GM23248 (cell line): ENCODE measurements at regions not wholly inside any gene's neighbourhood (a gene's known extent, or its start where the extent isn't known, plus 50 kb on each side); places are given as distances from the start of the nearest gene placed in this dataset.

ENCODE experiments used
- DNase-seq: peaks from one replicate; pipeline ENCODE4 v3.0.0-alpha.2; 2015
- H2AFZ ChIP-seq: fragments of 200-600 bp; sonication (generic); 2 replicates; pipeline ENCODE4 v1.6.1; 2016; ENCODE audit warnings: antibody characterized with exemption
- H3F3A ChIP-seq: fragments of 200-600 bp; sonication (generic); 2 replicates; pipeline ENCODE4 v1.6.1; 2016; ENCODE audit warnings: mild to moderate bottlenecking, antibody characterized with exemption, mixed run types; ENCODE audit not compliant: insufficient read depth
- H3K27ac ChIP-seq: fragments of 200-600 bp; sonication (generic); 2 replicates; pipeline ENCODE4 v1.5.1; 2016; ENCODE audit warnings: mild to moderate bottlenecking
- H3K27me3 ChIP-seq: fragments of 200-600 bp; sonication (generic); replicated peaks from 2 replicates; pipeline ENCODE4 v1.6.1; 2016; ENCODE audit warnings: mild to moderate bottlenecking; ENCODE audit not compliant: insufficient read depth
- H3K36me3 ChIP-seq: fragments of 200-600 bp; sonication (generic); 2 replicates; pipeline ENCODE4 v1.6.1; 2016; ENCODE audit warnings: low read depth, mild to moderate bottlenecking
- H3K4me1 ChIP-seq: fragments of 200-600 bp; sonication (generic); 2 replicates; pipeline ENCODE4 v1.6.1; 2016; ENCODE audit warnings: mild to moderate bottlenecking; ENCODE audit not compliant: insufficient read depth
- H3K4me2 ChIP-seq: fragments of 200-600 bp; sonication (generic); one replicate; pipeline ENCODE4 v1.6.1; 2016; ENCODE audit warnings: mild to moderate bottlenecking; ENCODE audit not compliant: unreplicated experiment
- H3K4me3 ChIP-seq: fragments of 200-600 bp; sonication (generic); 2 replicates; pipeline ENCODE4 v1.5.1; 2016; ENCODE audit warnings: mild to moderate bottlenecking
- H3K79me2 ChIP-seq: fragments of 200-600 bp; sonication (generic); 2 replicates; pipeline ENCODE4 v1.6.1; 2016; ENCODE audit warnings: mild to moderate bottlenecking; ENCODE audit not compliant: insufficient read depth
- H3K9ac ChIP-seq: fragments of 200-600 bp; sonication (generic); 2 replicates; pipeline ENCODE4 v1.6.1; 2016; ENCODE audit warnings: mild to moderate bottlenecking
- H3K9me2 ChIP-seq: fragments of 200-600 bp; sonication (generic); 2 replicates; pipeline ENCODE4 v1.6.1; 2016; ENCODE audit warnings: mixed run types, mild to moderate bottlenecking, moderate library complexity; ENCODE audit not compliant: insufficient read depth
- H3K9me3 ChIP-seq: fragments of 200-600 bp; sonication (generic); one replicate; pipeline ENCODE4 v1.6.1; 2017; ENCODE audit warnings: low read depth
- H4K20me1 ChIP-seq: fragments of 200-600 bp; sonication (generic); 2 replicates; pipeline ENCODE4 v1.6.0; 2016; ENCODE audit not compliant: insufficient read depth
- EZH2 ChIP-seq: fragments of 200-600 bp; sonication (generic); IDR thresholded peaks from 2 replicates; pipeline ENCODE4 v1.6.1; 2018; ENCODE audit warnings: antibody characterized with exemption, mild to moderate bottlenecking; ENCODE audit not compliant: insufficient read depth, poor library complexity, severe bottlenecking
- EZH2phosphoT487 ChIP-seq: fragments of 200-600 bp; sonication (generic); IDR thresholded peaks from 2 replicates; pipeline ENCODE4 v1.6.1; 2018; ENCODE audit warnings: antibody characterized with exemption, moderate library complexity, mild to moderate bottlenecking, low read depth; ENCODE audit not compliant: insufficient read depth
- WGBS, 2 experiments: methylation state at CpG; one replicate each; pipeline ENCODE4 v1.1.6; 2015 to 2017; ENCODE audit warnings: low lambda C conversion rate in 2 of 2, low coverage in 1 of 2; ENCODE audit errors: missing lambda C conversion rate in 2 of 2; 5-methylcytosine and 5-hydroxymethylcytosine counted together
- in situ Hi-C: fragments of 300-500 bp; cut with MboI; formaldehyde crosslinking; loops from 2 replicates; pipeline ENCODE4 v1.15.0; 2020

DNA sequence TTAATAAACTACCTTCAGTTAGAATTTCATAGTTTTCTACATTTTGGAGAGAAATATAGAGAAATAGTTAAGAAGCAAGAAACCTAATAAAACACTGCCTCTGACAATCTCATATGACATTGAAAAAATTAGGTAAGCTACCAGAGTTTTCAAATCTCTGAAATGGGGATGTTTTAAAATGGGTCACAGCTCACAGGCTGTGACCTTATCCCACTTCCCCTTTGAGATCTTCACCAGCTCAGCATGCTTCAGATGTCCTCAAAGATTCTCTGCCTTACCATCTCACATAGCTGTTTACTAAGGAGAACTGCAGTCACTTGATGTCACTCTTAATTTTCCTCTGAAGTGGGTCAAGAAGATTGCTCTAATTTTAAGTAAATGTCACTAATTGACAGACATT, 717.8 kb downstream of the JRKL start:
- H3K9ac ChIP-seq = no peak overlapping the region
- H3K79me2 ChIP-seq = no peaks in the 10 kb centered on the region
- TF ChIP-seq EZH2phosphoT487 (no peak), EZH2 (no peak)
- H3K4me1 ChIP-seq = no peaks in the 10 kb centered on the region
- no peak overlapping the region for H3K4me3 ChIP-seq
- H3K4me2 ChIP-seq = no peak overlapping the region
- H3K9me2 ChIP-seq = no peaks in the 10 kb centered on the region
- H3K27ac ChIP-seq = no peak overlapping the region
- H3K36me3 ChIP-seq = no peaks in the 10 kb centered on the region
- no peaks in the 10 kb centered on the region for H3K9me3 ChIP-seq
- H4K20me1 ChIP-seq = no peaks in the 10 kb centered on the region
- H3F3A ChIP-seq = no peaks in the 10 kb centered on the region
- H2AFZ ChIP-seq = no peak overlapping the region
- DNase-seq = no peak
- in situ Hi-C loops = no loop called here
- no peaks in the 10 kb centered on the region for H3K27me3 ChIP-seq

DNA sequence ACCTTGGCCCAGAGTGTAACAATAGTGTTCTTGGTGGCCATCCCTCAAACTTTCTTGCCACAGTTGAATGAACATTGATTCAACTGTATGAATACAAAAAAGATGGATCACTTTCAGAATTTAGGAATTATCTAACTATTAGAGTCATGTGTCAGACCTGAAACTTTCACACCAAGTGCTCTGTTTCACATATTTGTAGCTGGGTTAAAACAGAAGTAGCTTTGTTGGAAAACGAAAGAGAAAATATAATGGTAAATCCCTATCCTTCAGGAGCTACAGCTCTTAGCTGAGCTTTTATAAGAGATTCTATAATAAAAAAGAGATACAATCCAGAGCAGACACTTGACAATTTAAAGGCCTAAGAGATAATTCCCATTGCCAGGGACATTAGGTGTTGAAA, 719.3 kb downstream of the JRKL start:
- WGBS, 2 experiments = 0% methylated on average over 1 of the region's 1 CpG
- no peak for TF ChIP-seq EZH2phosphoT487
- TF ChIP-seq EZH2 = no peak
- no peak overlapping the region for H3K4me3 ChIP-seq
- no peaks in the 10 kb centered on the region for H3K36me3 ChIP-seq
- H3K9me2 ChIP-seq = no peaks in the 10 kb centered on the region
- H3K9ac ChIP-seq = no peak overlapping the region
- H3K9me3 ChIP-seq = no peaks in the 10 kb centered on the region
- no peaks in the 10 kb centered on the region for H3F3A ChIP-seq
- no peaks in the 10 kb centered on the region for H3K27me3 ChIP-seq
- DNase-seq = no peak
- in situ Hi-C loops = no loop called here
- no peaks in the 10 kb centered on the region for H3K4me1 ChIP-seq
- no peak overlapping the region for H2AFZ ChIP-seq
- H4K20me1 ChIP-seq = no peaks in the 10 kb centered on the region
- no peaks in the 10 kb centered on the region for H3K79me2 ChIP-seq
- no peak overlapping the region for H3K4me2 ChIP-seq
- no peak overlapping the region for H3K27ac ChIP-seq

DNA sequence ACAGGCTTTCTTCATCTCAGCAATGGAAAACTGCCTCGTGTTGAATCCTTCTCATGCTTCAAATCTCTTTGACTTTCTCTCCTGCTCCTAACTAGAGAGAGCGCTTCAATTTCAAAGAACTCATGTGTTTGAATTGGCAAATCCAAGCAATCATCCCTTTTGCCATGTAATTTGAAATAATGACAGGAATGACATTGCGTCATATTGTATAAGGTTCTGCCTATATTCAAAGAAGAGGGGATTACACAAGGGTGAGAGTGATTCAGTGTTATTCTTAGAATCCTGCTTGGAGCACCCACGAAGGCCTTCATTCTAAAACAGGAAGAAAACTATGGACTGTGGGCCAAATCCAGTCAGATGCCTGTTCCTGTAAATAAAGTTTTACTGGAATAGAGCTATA, 720.6 kb downstream of the JRKL start:
- no peaks in the 10 kb centered on the region for H3K36me3 ChIP-seq
- no peak for DNase-seq
- no peak overlapping the region for H3K4me2 ChIP-seq
- no peak overlapping the region for H2AFZ ChIP-seq
- H3K79me2 ChIP-seq = no peaks in the 10 kb centered on the region
- H3K9me3 ChIP-seq = no peaks in the 10 kb centered on the region
- no peaks in the 10 kb centered on the region for H3K9me2 ChIP-seq
- no peaks in the 10 kb centered on the region for H3K27me3 ChIP-seq
- no peaks in the 10 kb centered on the region for H4K20me1 ChIP-seq
- H3K27ac ChIP-seq = no peak overlapping the region
- no peaks in the 10 kb centered on the region for H3K4me1 ChIP-seq
- no peaks in the 10 kb centered on the region for H3F3A ChIP-seq
- 15 to 19% methylated on average over 4 of the region's 4 CpGs for WGBS, 2 experiments
- TF ChIP-seq EZH2phosphoT487 = no peak
- no peak for TF ChIP-seq EZH2
- in situ Hi-C loops = no loop called here
- no peak overlapping the region for H3K9ac ChIP-seq
- no peak overlapping the region for H3K4me3 ChIP-seq

DNA sequence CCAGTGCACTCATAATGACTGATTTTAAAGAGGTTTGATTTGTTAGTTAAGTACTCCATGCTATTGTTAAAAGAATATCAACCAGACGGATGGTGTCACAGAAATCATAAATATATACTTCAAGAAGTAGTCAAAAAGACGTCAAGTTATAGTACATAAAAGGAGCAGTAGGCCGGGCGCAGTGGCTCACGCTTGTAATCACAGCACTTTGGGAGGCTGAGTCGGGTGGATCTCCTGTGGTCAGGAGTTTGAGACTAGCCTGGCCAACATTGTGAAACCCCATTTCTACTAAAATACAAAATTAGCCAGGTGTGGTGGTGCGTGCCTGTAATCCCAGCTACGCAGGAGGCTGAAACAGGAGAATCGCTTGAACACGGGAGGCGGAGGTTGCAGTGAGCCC, 721.7 kb downstream of the JRKL start:
- Histone ChIP-seq H4K20me1 (no peaks in the 10 kb centered on the region), H3K27me3 (no peaks in the 10 kb centered on the region), H3K36me3 (no peaks in the 10 kb centered on the region), H3K9me3 (no peaks in the 10 kb centered on the region), H3K4me3 (no peak overlapping the region), H2AFZ (no peak overlapping the region), H3K9ac (no peak overlapping the region), H3K9me2 (no peaks in the 10 kb centered on the region), H3K79me2 (no peaks in the 10 kb centered on the region), H3K27ac (no peak overlapping the region), H3K4me2 (no peak overlapping the region), H3K4me1 (no peaks in the 10 kb centered on the region), H3F3A (no peaks in the 10 kb centered on the region)
- WGBS, 2 experiments = 50 to 58% methylated on average over 11 of the region's 11 CpGs
- no peak for DNase-seq
- no peak for TF ChIP-seq EZH2
- in situ Hi-C loops = no loop called here

DNA sequence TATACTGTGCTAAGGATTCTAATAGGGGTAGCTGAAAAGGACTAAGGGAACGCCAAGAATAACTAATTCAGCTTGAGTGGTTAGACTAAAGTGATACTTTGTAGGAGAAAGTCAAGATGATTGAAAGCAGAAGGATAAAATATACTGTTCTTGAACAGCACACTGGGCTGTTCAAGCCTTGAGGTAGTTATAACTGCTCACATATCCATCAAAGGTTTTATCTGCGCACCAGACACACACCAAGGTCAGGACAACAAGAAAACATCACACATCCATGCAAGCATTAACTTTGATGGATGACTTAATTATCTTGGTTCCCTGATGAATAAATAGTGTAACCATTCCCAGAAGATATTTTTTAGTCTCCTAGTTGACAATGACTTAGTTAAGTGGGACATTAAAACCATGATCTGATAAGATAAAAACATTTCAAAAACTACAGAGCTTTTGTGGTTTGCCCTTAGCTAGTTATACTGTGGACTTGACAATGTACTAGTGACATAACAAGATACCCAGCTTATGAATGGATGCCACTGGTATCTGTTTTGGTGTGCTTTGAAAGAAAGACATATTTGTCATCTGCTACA, 728.9 kb downstream of the JRKL start:
- no peak for TF ChIP-seq EZH2phosphoT487
- H3K4me1 ChIP-seq = no peaks in the 10 kb centered on the region
- no peaks in the 10 kb centered on the region for H3K79me2 ChIP-seq
- H3K27me3 ChIP-seq = no peaks in the 10 kb centered on the region
- no peak overlapping the region for H2AFZ ChIP-seq
- H3K9ac ChIP-seq = no peak overlapping the region
- in situ Hi-C loops = no loop called here
- 11 to 23% methylated on average over 2 of the region's 2 CpGs for WGBS, 2 experiments
- no peak overlapping the region for H3K27ac ChIP-seq
- DNase-seq = no peak
- no peaks in the 10 kb centered on the region for H3K9me2 ChIP-seq
- no peaks in the 10 kb centered on the region for H3K36me3 ChIP-seq
- H4K20me1 ChIP-seq = no peaks in the 10 kb centered on the region
- H3K4me3 ChIP-seq = no peak overlapping the region
- H3K9me3 ChIP-seq = no peaks in the 10 kb centered on the region
- H3F3A ChIP-seq = no peaks in the 10 kb centered on the region
- H3K4me2 ChIP-seq = no peak overlapping the region
